Upper lobe of left lung (tissue), 4 donors: ENCODE measurements at regions not wholly inside any gene's neighbourhood (a gene's known extent, or its start where the extent isn't known, plus 50 kb on each side); places are given as distances from the start of the nearest gene placed in this dataset.

Experiments
- EP300 ChIP-seq, 4 donors: sonication (generic); formaldehyde crosslinking; IDR thresholded peaks; one replicate each; pipeline ENCODE4 v1.5.1; 2017; ENCODE audit warnings: antibody characterized with exemption in 4 of 4, control low read depth in 2 of 4
- POLR2AphosphoS5 ChIP-seq, 2 donors: sonication (generic); formaldehyde crosslinking; IDR thresholded peaks; one replicate each; pipeline ENCODE4 v1.5.1; 2017; ENCODE audit warnings: antibody characterized with exemption in 2 of 2
- TF ChIP-seq, protein P1 (sequence below), 6 experiments: fragments of 450-650 bp in 4 of 6; fragments of 200-600 bp in 2 of 6; sonication (generic) in 2 of 6; IDR thresholded peaks; one replicate each; pipeline ENCODE4 v1.5.1; 2016 to 2019; ENCODE audit warnings: antibody characterized with exemption in 6 of 6

DNA sequence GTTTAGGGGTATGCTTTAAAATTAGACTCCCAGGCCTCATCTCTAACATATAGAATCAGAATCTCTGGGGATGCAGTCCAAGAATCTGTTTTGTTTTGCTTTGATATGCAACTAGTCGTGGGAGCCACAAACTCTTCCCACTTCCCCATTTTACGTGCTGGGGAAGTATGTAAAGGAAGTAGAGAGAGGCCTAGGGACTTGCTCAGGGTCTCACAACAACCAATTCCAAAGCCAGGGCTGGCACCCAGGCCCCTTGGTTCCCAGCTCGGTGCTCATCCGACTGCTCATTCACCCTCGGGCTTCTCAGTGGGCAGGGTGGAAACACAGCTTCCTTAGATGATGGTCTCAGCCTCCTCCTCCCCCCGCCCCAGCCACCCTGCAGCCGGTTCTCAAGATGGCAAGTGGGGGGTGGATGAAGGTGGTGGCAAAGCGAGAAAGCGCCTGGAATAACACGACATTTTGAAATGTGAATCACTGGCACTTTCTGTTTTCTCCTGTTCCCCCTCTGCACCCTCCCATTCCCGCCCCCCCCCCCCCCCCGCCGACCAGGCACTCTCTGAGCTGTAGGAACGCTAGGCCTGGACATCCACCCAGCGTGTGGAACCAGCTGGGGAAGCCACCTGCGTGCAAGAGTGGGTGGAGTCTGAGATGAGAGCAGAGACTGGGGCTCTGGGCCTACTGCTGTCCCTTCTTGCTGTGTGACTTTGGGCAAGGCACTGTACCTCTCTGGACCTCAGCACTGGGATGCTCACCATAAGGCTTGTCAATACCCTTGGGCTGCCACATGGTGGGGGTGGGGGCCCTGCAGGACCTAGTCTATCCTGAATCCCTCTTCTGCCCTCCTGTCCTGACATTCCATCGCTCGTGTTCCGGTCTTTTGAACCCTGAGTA is 214.5 kb downstream of the RPLP1 start:
- TF ChIP-seq, protein P1, sequence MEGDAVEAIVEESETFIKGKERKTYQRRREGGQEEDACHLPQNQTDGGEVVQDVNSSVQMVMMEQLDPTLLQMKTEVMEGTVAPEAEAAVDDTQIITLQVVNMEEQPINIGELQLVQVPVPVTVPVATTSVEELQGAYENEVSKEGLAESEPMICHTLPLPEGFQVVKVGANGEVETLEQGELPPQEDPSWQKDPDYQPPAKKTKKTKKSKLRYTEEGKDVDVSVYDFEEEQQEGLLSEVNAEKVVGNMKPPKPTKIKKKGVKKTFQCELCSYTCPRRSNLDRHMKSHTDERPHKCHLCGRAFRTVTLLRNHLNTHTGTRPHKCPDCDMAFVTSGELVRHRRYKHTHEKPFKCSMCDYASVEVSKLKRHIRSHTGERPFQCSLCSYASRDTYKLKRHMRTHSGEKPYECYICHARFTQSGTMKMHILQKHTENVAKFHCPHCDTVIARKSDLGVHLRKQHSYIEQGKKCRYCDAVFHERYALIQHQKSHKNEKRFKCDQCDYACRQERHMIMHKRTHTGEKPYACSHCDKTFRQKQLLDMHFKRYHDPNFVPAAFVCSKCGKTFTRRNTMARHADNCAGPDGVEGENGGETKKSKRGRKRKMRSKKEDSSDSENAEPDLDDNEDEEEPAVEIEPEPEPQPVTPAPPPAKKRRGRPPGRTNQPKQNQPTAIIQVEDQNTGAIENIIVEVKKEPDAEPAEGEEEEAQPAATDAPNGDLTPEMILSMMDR (IDR thresholded peaks at IDR 0.05), result no peak
- no peak for TF ChIP-seq EP300 (IDR thresholded peaks at IDR 0.05)
- TF ChIP-seq POLR2AphosphoS5 (IDR thresholded peaks at IDR 0.05), result no peak
